Testis (tissue), 2 donors: ENCODE measurements at regions not wholly inside any gene's neighbourhood (a gene's known extent, or its start where the extent isn't known, plus 50 kb on each side); places are given as distances from the start of the nearest gene placed in this dataset.

ENCODE experiments used
- DNase-seq: peaks from one replicate; pipeline ENCODE4 v3.0.0-alpha.2; 2019
- H3K27ac ChIP-seq, 2 donors: fragments of 200-600 bp; sonication (generic); one replicate each; pipeline ENCODE4 v1.5.1; 2019
- H3K27me3 ChIP-seq: fragments of 200-600 bp; sonication (generic); one replicate; pipeline ENCODE4 v1.5.1; 2019
- H3K36me3 ChIP-seq: fragments of 200-600 bp; sonication (generic); one replicate; pipeline ENCODE4 v1.5.1; 2017; ENCODE audit warnings: low read depth; ENCODE audit errors: missing control alignments
- H3K4me1 ChIP-seq: fragments of 200-600 bp; sonication (generic); one replicate; pipeline ENCODE4 v1.5.1; 2019
- H3K4me3 ChIP-seq, 2 donors: fragments of 200-600 bp; sonication (generic); one replicate each; pipeline ENCODE4 v1.5.1; 2017 to 2019
- H3K9me3 ChIP-seq: fragments of 200-600 bp; sonication (generic); one replicate; pipeline ENCODE4 v1.5.1; 2017
- CTCF ChIP-seq, 3 experiments: fragments of 450-650 bp in 2 of 3; fragments of 200-600 bp in 1 of 3; sonication (generic) in 1 of 3; IDR thresholded peaks; one replicate each; pipeline ENCODE4 v1.5.1; 2016 to 2019; ENCODE audit warnings: antibody characterized with exemption in 3 of 3, mild to moderate bottlenecking in 2 of 3, moderate library complexity in 1 of 3
- POLR2A ChIP-seq: fragments of 450-650 bp; IDR thresholded peaks from one replicate; pipeline ENCODE4 v1.6.1; 2017; ENCODE audit warnings: antibody characterized with exemption, mild to moderate bottlenecking, moderate library complexity
- WGBS, 2 donors: methylation state at CpG; one replicate each; pipeline ENCODE4 v1.1.5; 2018; 5-methylcytosine and 5-hydroxymethylcytosine counted together
- intact Hi-C: fragments of 100-400 bp; cut with DNase I; formaldehyde crosslinking; loops from one replicate; pipeline ENCODE4 v1.15.1; 2023; ENCODE audit warnings: low total_unique reads

- TF ChIP-seq POLR2A (no peak), CTCF (IDR thresholded peaks at IDR 0.05) (no peak)
- 84 to 91% methylated on average over 7 of the region's 7 CpGs for WGBS, 2 donors
- DNase-seq = no peak
Observed at GRCh38 chr6:10305790-10306415, 109.0 kb downstream of the TFAP2A start.

GRCh38 chr6:10303608-10304506 lies 111.0 kb downstream of the TFAP2A start:
- no peaks in the 10 kb centered on the region for H3K27me3 ChIP-seq
- H3K4me3 ChIP-seq = no peak overlapping the region
- no peaks in the 10 kb centered on the region for H3K4me1 ChIP-seq
- TF ChIP-seq POLR2A (no peak), CTCF (IDR thresholded peaks at IDR 0.05) (no peak)
- intact Hi-C loops = no loop called here
- H3K27ac ChIP-seq = no peak overlapping the region
- DNase-seq = no peak
- H3K9me3 ChIP-seq = no peaks in the 10 kb centered on the region
- no peaks in the 10 kb centered on the region for H3K36me3 ChIP-seq
- WGBS, 2 donors = 72 to 77% methylated on average over 7 of the region's 7 CpGs

More at GRCh38 chr6:10305790-10306415, 109.0 kb downstream of the TFAP2A start:
- no peak overlapping the region for H3K27ac ChIP-seq
- no peaks in the 10 kb centered on the region for H3K36me3 ChIP-seq
- no peaks in the 10 kb centered on the region for H3K9me3 ChIP-seq
- no peaks in the 10 kb centered on the region for H3K27me3 ChIP-seq
- intact Hi-C loops = no loop called here
- no peak overlapping the region for H3K4me3 ChIP-seq
- H3K4me1 ChIP-seq = no peaks in the 10 kb centered on the region

- H3K27me3 ChIP-seq = no peaks in the 10 kb centered on the region
- DNase-seq = no peak
- no peak for TF ChIP-seq CTCF (IDR thresholded peaks at IDR 0.05)
- no peak for TF ChIP-seq POLR2A
- WGBS, 2 donors = 46 to 82% methylated on average over 6 of the region's 6 CpGs
- intact Hi-C loops = no loop called here
- H3K27ac ChIP-seq = no peak overlapping the region
- no peak overlapping the region for H3K4me3 ChIP-seq
- H3K36me3 ChIP-seq = no peaks in the 10 kb centered on the region
- no peaks in the 10 kb centered on the region for H3K4me1 ChIP-seq
- no peaks in the 10 kb centered on the region for H3K9me3 ChIP-seq
Observed at GRCh38 chr6:10302566-10303235, 112.2 kb downstream of the TFAP2A start.

- TF ChIP-seq CTCF (IDR thresholded peaks at IDR 0.05) (no peak), POLR2A (no peak)
- no peaks in the 10 kb centered on the region for H3K27me3 ChIP-seq
- 36 to 87% methylated on average over 2 of the region's 2 CpGs for WGBS, 2 donors
Observed at GRCh38 chr6:10300071-10300470, 114.8 kb downstream of the TFAP2A start.

More at GRCh38 chr6:10300071-10300470, 114.8 kb downstream of the TFAP2A start:
- no peaks in the 10 kb centered on the region for H3K36me3 ChIP-seq
- no peak for DNase-seq
- intact Hi-C loops = no loop called here
- no peaks in the 10 kb centered on the region for H3K9me3 ChIP-seq
- H3K4me3 ChIP-seq = no peak overlapping the region
- H3K27ac ChIP-seq = no peak overlapping the region
- no peaks in the 10 kb centered on the region for H3K4me1 ChIP-seq
